HL-60 (cell line): ENCODE measurements at regions not wholly inside any gene's neighbourhood (a gene's known extent, or its start where the extent isn't known, plus 50 kb on each side); places are given as distances from the start of the nearest gene placed in this dataset.

Experiments used
- GABPA ChIP-seq: IDR thresholded peaks from 2 replicates; pipeline ENCODE4 v1.6.1; 2012; ENCODE audit warnings: low read depth
- POLR2AphosphoS5 ChIP-seq: IDR thresholded peaks from 2 replicates; pipeline ENCODE4 v1.6.1; 2012; ENCODE audit warnings: low read depth
- SPI1 ChIP-seq: IDR thresholded peaks from 2 replicates; pipeline ENCODE4 v1.6.1; 2012; ENCODE audit warnings: low read depth, mild to moderate bottlenecking, borderline replicate concordance
- TF ChIP-seq, protein P1 (sequence below): IDR thresholded peaks from one replicate; pipeline ENCODE4 v1.5.1; 2011; ENCODE audit warnings: low read length, control low read depth, inconsistent platforms; ENCODE audit not compliant: insufficient read depth
- TF ChIP-seq, protein P2 (sequence below): IDR thresholded peaks from 2 replicates; pipeline ENCODE4 v1.6.1; 2012; ENCODE audit warnings: low read depth; ENCODE audit not compliant: insufficient replicate concordance

DNA sequence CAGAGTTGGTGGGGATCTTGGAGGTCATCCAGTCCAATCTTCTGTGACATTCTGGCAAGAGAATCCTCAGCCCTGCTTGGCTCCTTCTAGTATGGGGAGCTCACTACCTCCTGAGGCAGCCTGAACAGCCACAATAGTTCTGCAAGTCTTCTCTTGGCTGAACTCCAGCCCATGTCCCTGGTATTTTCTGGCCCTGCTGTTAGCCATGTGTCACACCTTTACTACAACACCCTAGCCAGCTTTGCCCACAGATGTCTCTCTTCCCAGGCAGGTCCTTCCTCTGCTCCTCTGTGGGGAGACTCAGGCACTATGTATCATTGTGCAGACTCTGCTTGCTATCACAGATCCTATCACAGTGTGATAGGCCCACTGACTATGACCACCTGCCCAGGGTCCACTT lies 297.7 kb downstream of the CTTN start:
- TF ChIP-seq POLR2AphosphoS5, result no peak
- TF ChIP-seq, protein P1, sequence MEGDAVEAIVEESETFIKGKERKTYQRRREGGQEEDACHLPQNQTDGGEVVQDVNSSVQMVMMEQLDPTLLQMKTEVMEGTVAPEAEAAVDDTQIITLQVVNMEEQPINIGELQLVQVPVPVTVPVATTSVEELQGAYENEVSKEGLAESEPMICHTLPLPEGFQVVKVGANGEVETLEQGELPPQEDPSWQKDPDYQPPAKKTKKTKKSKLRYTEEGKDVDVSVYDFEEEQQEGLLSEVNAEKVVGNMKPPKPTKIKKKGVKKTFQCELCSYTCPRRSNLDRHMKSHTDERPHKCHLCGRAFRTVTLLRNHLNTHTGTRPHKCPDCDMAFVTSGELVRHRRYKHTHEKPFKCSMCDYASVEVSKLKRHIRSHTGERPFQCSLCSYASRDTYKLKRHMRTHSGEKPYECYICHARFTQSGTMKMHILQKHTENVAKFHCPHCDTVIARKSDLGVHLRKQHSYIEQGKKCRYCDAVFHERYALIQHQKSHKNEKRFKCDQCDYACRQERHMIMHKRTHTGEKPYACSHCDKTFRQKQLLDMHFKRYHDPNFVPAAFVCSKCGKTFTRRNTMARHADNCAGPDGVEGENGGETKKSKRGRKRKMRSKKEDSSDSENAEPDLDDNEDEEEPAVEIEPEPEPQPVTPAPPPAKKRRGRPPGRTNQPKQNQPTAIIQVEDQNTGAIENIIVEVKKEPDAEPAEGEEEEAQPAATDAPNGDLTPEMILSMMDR, result no peak
- no peak for TF ChIP-seq GABPA
- TF ChIP-seq, protein P2, sequence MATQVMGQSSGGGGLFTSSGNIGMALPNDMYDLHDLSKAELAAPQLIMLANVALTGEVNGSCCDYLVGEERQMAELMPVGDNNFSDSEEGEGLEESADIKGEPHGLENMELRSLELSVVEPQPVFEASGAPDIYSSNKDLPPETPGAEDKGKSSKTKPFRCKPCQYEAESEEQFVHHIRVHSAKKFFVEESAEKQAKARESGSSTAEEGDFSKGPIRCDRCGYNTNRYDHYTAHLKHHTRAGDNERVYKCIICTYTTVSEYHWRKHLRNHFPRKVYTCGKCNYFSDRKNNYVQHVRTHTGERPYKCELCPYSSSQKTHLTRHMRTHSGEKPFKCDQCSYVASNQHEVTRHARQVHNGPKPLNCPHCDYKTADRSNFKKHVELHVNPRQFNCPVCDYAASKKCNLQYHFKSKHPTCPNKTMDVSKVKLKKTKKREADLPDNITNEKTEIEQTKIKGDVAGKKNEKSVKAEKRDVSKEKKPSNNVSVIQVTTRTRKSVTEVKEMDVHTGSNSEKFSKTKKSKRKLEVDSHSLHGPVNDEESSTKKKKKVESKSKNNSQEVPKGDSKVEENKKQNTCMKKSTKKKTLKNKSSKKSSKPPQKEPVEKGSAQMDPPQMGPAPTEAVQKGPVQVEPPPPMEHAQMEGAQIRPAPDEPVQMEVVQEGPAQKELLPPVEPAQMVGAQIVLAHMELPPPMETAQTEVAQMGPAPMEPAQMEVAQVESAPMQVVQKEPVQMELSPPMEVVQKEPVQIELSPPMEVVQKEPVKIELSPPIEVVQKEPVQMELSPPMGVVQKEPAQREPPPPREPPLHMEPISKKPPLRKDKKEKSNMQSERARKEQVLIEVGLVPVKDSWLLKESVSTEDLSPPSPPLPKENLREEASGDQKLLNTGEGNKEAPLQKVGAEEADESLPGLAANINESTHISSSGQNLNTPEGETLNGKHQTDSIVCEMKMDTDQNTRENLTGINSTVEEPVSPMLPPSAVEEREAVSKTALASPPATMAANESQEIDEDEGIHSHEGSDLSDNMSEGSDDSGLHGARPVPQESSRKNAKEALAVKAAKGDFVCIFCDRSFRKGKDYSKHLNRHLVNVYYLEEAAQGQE, result no peak
- no peak for TF ChIP-seq SPI1
